ENCODE measurements at regions not wholly inside any gene's neighbourhood (a gene's known extent, or its start where the extent isn't known, plus 50 kb on each side); places are given as distances from the start of the nearest gene placed in this dataset.

- POLR2A ChIA-PET: no interaction called here
- CTCF ChIA-PET: interaction anchor here (10.2 kb wide), 1 partner anchor 88 kb away, joined by 268 read pairs; the partner anchor contains the start of gene PPM1J
- WGBS (ENCODE audit: insufficient coverage): 98% methylated on average over 6 of the region's 6 CpGs
Measured at GRCh38 chr1:112807117-112807516, 92.0 kb upstream of the PPM1J start.

GRCh38 chr1:112806090-112806642 lies 91.0 kb upstream of the PPM1J start:
- H3K27me3 ChIP-seq (replicated peaks in 2 of 5; ENCODE audit: control insufficient read depth in 4 of 5, insufficient read depth in 5 of 5, low read length in 4 of 5): peaks cover 0 to 4% (median 0%) of the 10 kb centered on the region in 5 experiments
- CTCF ChIA-PET: interaction anchor here (0.8 to 10.2 kb wide), 7 partner anchors 8 to 268 kb away, joined by 3 to 268 read pairs (median 4); partner anchors contain the start of gene PPM1J
- DNase-seq: no peak
- H3K27ac ChIP-seq (ENCODE audit: insufficient read depth in 1 of 2, low read depth in 1 of 2, low read length in 2 of 2, poor library complexity in 1 of 2, severe bottlenecking in 2 of 2): no peak overlapping the region
- WGBS (ENCODE audit: insufficient coverage): 97% methylated on average over 3 of the region's 3 CpGs
- no peaks in the 10 kb centered on the region for H3K9me3 ChIP-seq (ENCODE audit: control extremely low read depth in 1 of 5, control insufficient read depth in 4 of 5, insufficient read depth in 2 of 5, low read depth in 1 of 5, low read length in 4 of 5)
- H3K36me3 ChIP-seq (ENCODE audit: control insufficient read depth in 4 of 4, insufficient read depth in 4 of 4, low read length in 3 of 4): no peaks in the 10 kb centered on the region
- H3K4me3 ChIP-seq (ENCODE audit: control insufficient read depth in 1 of 7, extremely low read depth in 1 of 7, insufficient read depth in 4 of 7, low read depth in 2 of 7, low read length in 6 of 7): no peak overlapping the region
- no peaks in the 10 kb centered on the region for H3K4me1 ChIP-seq (ENCODE audit: control extremely low read depth in 1 of 4, control insufficient read depth in 4 of 4, insufficient read depth in 4 of 4, low read length in 3 of 4)
- POLR2A ChIA-PET: no interaction called here

More at GRCh38 chr1:112807117-112807516, 92.0 kb upstream of the PPM1J start:
- DNase-seq: no peak
- Histone ChIP-seq H3K4me3 (ENCODE audit: control insufficient read depth in 1 of 7, extremely low read depth in 1 of 7, insufficient read depth in 4 of 7, low read depth in 2 of 7, low read length in 6 of 7) (no peak overlapping the region), H3K27ac (ENCODE audit: insufficient read depth in 1 of 2, low read depth in 1 of 2, low read length in 2 of 2, poor library complexity in 1 of 2, severe bottlenecking in 2 of 2) (no peak overlapping the region), H3K9me3 (ENCODE audit: control extremely low read depth in 1 of 5, control insufficient read depth in 4 of 5, insufficient read depth in 2 of 5, low read depth in 1 of 5, low read length in 4 of 5) (no peaks in the 10 kb centered on the region), H3K36me3 (ENCODE audit: control insufficient read depth in 4 of 4, insufficient read depth in 4 of 4, low read length in 3 of 4) (no peaks in the 10 kb centered on the region), H3K4me1 (ENCODE audit: control extremely low read depth in 1 of 4, control insufficient read depth in 4 of 4, insufficient read depth in 4 of 4, low read length in 3 of 4) (no peaks in the 10 kb centered on the region), H3K27me3 (replicated peaks in 2 of 5; ENCODE audit: control insufficient read depth in 4 of 5, insufficient read depth in 5 of 5, low read length in 4 of 5) (peaks cover 0 to 4% (median 0%) of the 10 kb centered on the region in 5 experiments)

GRCh38 chr1:112805155-112805853 lies 90.2 kb upstream of the PPM1J start:
- H3K27me3 ChIP-seq (replicated peaks in 2 of 5; ENCODE audit: control insufficient read depth in 4 of 5, insufficient read depth in 5 of 5, low read length in 4 of 5): peaks cover 0 to 3% (median 0%) of the 10 kb centered on the region in 5 experiments
- ChIA-PET POLR2A (no interaction called here), CTCF (interaction anchor here (0.7 to 10.2 kb wide), 13 partner anchors 8 to 414 kb away, joined by 3 to 268 read pairs (median 3); partner anchors contain the start of gene PPM1J)
- H3K27ac ChIP-seq (ENCODE audit: insufficient read depth in 1 of 2, low read depth in 1 of 2, low read length in 2 of 2, poor library complexity in 1 of 2, severe bottlenecking in 2 of 2): no peak overlapping the region
- WGBS (ENCODE audit: insufficient coverage): 92% methylated on average over 3 of the region's 3 CpGs
- no peaks in the 10 kb centered on the region for H3K4me1 ChIP-seq (ENCODE audit: control extremely low read depth in 1 of 4, control insufficient read depth in 4 of 4, insufficient read depth in 4 of 4, low read length in 3 of 4)
- H3K36me3 ChIP-seq (ENCODE audit: control insufficient read depth in 4 of 4, insufficient read depth in 4 of 4, low read length in 3 of 4): no peaks in the 10 kb centered on the region
- DNase-seq: no peak
- no peaks in the 10 kb centered on the region for H3K9me3 ChIP-seq (ENCODE audit: control extremely low read depth in 1 of 5, control insufficient read depth in 4 of 5, insufficient read depth in 2 of 5, low read depth in 1 of 5, low read length in 4 of 5)
- H3K4me3 ChIP-seq (ENCODE audit: control insufficient read depth in 1 of 7, extremely low read depth in 1 of 7, insufficient read depth in 4 of 7, low read depth in 2 of 7, low read length in 6 of 7): no peak overlapping the region

- peak; percentile 64 to 81 (median 74) for DNase-seq
- Histone ChIP-seq H3K27ac (ENCODE audit: insufficient read depth in 1 of 2, low read depth in 1 of 2, low read length in 2 of 2, poor library complexity in 1 of 2, severe bottlenecking in 2 of 2) (no peak overlapping the region), H3K9me3 (ENCODE audit: control extremely low read depth in 1 of 5, control insufficient read depth in 4 of 5, insufficient read depth in 2 of 5, low read depth in 1 of 5, low read length in 4 of 5) (no peaks in the 10 kb centered on the region), H3K4me3 (ENCODE audit: control insufficient read depth in 1 of 7, extremely low read depth in 1 of 7, insufficient read depth in 4 of 7, low read depth in 2 of 7, low read length in 6 of 7) (no peak overlapping the region), H3K36me3 (ENCODE audit: control insufficient read depth in 4 of 4, insufficient read depth in 4 of 4, low read length in 3 of 4) (no peaks in the 10 kb centered on the region), H3K4me1 (ENCODE audit: control extremely low read depth in 1 of 4, control insufficient read depth in 4 of 4, insufficient read depth in 4 of 4, low read length in 3 of 4) (no peaks in the 10 kb centered on the region), H3K27me3 (replicated peaks in 2 of 5; ENCODE audit: control insufficient read depth in 4 of 5, insufficient read depth in 5 of 5, low read length in 4 of 5) (peaks cover 0 to 3% (median 0%) of the 10 kb centered on the region in 5 experiments)
- 38% methylated on average over 8 of the region's 10 CpGs for WGBS (ENCODE audit: insufficient coverage)
- CTCF ChIA-PET: interaction anchor here (0.9 to 10.2 kb wide), 13 partner anchors 8 to 413 kb away, joined by 3 to 268 read pairs (median 4); partner anchors contain the start of gene PPM1J
- POLR2A ChIA-PET: no interaction called here
Measured at GRCh38 chr1:112803906-112804762, 89.0 kb upstream of the PPM1J start.

GRCh38 chr1:112800289-112800688 lies 85.2 kb upstream of the PPM1J start:
- no peaks in the 10 kb centered on the region for H3K36me3 ChIP-seq (ENCODE audit: control insufficient read depth in 4 of 4, insufficient read depth in 4 of 4, low read length in 3 of 4)
- no peak overlapping the region for H3K27ac ChIP-seq (ENCODE audit: insufficient read depth in 1 of 2, low read depth in 1 of 2, low read length in 2 of 2, poor library complexity in 1 of 2, severe bottlenecking in 2 of 2)
- no peak for DNase-seq
- no peak overlapping the region for H3K4me3 ChIP-seq (ENCODE audit: control insufficient read depth in 1 of 7, extremely low read depth in 1 of 7, insufficient read depth in 4 of 7, low read depth in 2 of 7, low read length in 6 of 7)
- CTCF ChIA-PET: interaction anchor here (0.8 to 10.2 kb wide), 4 partner anchors 8 to 81 kb away, joined by 3 to 268 read pairs (median 4); partner anchors contain the start of gene PPM1J
- no peaks in the 10 kb centered on the region for H3K9me3 ChIP-seq (ENCODE audit: control extremely low read depth in 1 of 5, control insufficient read depth in 4 of 5, insufficient read depth in 2 of 5, low read depth in 1 of 5, low read length in 4 of 5)
- POLR2A ChIA-PET: no interaction called here
- 90% methylated on average over 1 of the region's 2 CpGs for WGBS (ENCODE audit: insufficient coverage)
- H3K4me1 ChIP-seq (ENCODE audit: control extremely low read depth in 1 of 4, control insufficient read depth in 4 of 4, insufficient read depth in 4 of 4, low read length in 3 of 4): no peaks in the 10 kb centered on the region
- peaks cover 0 to 3% (median 0%) of the 10 kb centered on the region in 5 experiments for H3K27me3 ChIP-seq (replicated peaks in 2 of 5; ENCODE audit: control insufficient read depth in 4 of 5, insufficient read depth in 5 of 5, low read length in 4 of 5)

GRCh38 chr1:112798292-112798691 lies 83.2 kb upstream of the PPM1J start:
- DNase-seq: no peak
- Histone ChIP-seq H3K27me3 (replicated peaks in 2 of 5; ENCODE audit: control insufficient read depth in 4 of 5, insufficient read depth in 5 of 5, low read length in 4 of 5) (no peaks in the 10 kb centered on the region), H3K4me1 (ENCODE audit: control extremely low read depth in 1 of 4, control insufficient read depth in 4 of 4, insufficient read depth in 4 of 4, low read length in 3 of 4) (no peaks in the 10 kb centered on the region), H3K36me3 (ENCODE audit: control insufficient read depth in 4 of 4, insufficient read depth in 4 of 4, low read length in 3 of 4) (no peaks in the 10 kb centered on the region), H3K27ac (ENCODE audit: insufficient read depth in 1 of 2, low read depth in 1 of 2, low read length in 2 of 2, poor library complexity in 1 of 2, severe bottlenecking in 2 of 2) (no peak overlapping the region), H3K9me3 (ENCODE audit: control extremely low read depth in 1 of 5, control insufficient read depth in 4 of 5, insufficient read depth in 2 of 5, low read depth in 1 of 5, low read length in 4 of 5) (no peaks in the 10 kb centered on the region), H3K4me3 (ENCODE audit: control insufficient read depth in 1 of 7, extremely low read depth in 1 of 7, insufficient read depth in 4 of 7, low read depth in 2 of 7, low read length in 6 of 7) (no peak overlapping the region)
- POLR2A ChIA-PET: no interaction called here
- 90% methylated on average over 2 of the region's 3 CpGs for WGBS (ENCODE audit: insufficient coverage)
- CTCF ChIA-PET: interaction anchor here (0.6 to 3.2 kb wide), 5 partner anchors 10 to 244 kb away, joined by 3 to 51 read pairs (median 3); partner anchors contain the start of gene PPM1J
